CD4-positive, CD25-positive, alpha-beta regulatory T cell (primary cell): ENCODE measurements at regions not wholly inside any gene's neighbourhood (a gene's known extent, or its start where the extent isn't known, plus 50 kb on each side); places are given as distances from the start of the nearest gene placed in this dataset.

ENCODE experiments used
- ATAC-seq, 2 donors: fragments of 150-1000 bp; cut with Tn5 transposase; one replicate each; pipeline ENCODE4 v1.10.0; 2021; ENCODE audit warnings: low read depth in 2 of 2, moderate number of reproducible peaks in 2 of 2, moderate library complexity in 1 of 2
- DNase-seq, 3 donors: peaks; one replicate each; pipeline versions ENCODE4 v3.0.0 to v3.0.0-alpha.2; 2012 to 2022; ENCODE audit warnings: mixed read lengths in 1 of 3
- H3K27ac ChIP-seq: one replicate; pipeline ENCODE4 v1.7.0; 2013; ENCODE audit warnings: mild to moderate bottlenecking, low read length; ENCODE audit not compliant: insufficient read depth, poor library complexity, severe bottlenecking
- H3K27me3 ChIP-seq: one replicate; pipeline ENCODE4 v1.7.0; 2013; ENCODE audit warnings: low read length; ENCODE audit not compliant: control insufficient read depth, insufficient read depth
- H3K36me3 ChIP-seq: one replicate; pipeline ENCODE4 v1.7.0; 2013; ENCODE audit warnings: mild to moderate bottlenecking, low read length, moderate library complexity; ENCODE audit not compliant: control insufficient read depth, insufficient read depth
- H3K4me1 ChIP-seq: 2 replicates; pipeline ENCODE4 v1.7.0; 2013; ENCODE audit warnings: mild to moderate bottlenecking, low read length; ENCODE audit not compliant: insufficient read depth, control insufficient read depth, poor library complexity, severe bottlenecking
- H3K4me3 ChIP-seq: one replicate; pipeline ENCODE4 v1.7.0; 2013; ENCODE audit warnings: low read depth, mild to moderate bottlenecking, low read length, moderate library complexity
- H3K9me3 ChIP-seq, 2 experiments: 1 replicate in 1 of 2; 2 replicates in 1 of 2; pipeline ENCODE4 v1.7.0; 2013; ENCODE audit warnings: low read length in 2 of 2, mild to moderate bottlenecking in 1 of 2, moderate library complexity in 1 of 2; ENCODE audit not compliant: control insufficient read depth in 2 of 2
- H3K27ac Mint-ChIP-seq, 3 donors: one replicate each; pipeline ENCODE4 v1.8.0; 2020 to 2022; ENCODE audit warnings: mild to moderate bottlenecking in 3 of 3, mixed read lengths in 3 of 3, moderate library complexity in 2 of 3
- H3K27me3 Mint-ChIP-seq: one replicate; pipeline ENCODE4 v1.8.0; 2022; ENCODE audit warnings: mild to moderate bottlenecking, mixed read lengths
- H3K36me3 Mint-ChIP-seq: one replicate; pipeline ENCODE4 v1.8.0; 2020; ENCODE audit warnings: mixed read lengths
- H3K4me1 Mint-ChIP-seq, 4 donors: one replicate each; pipeline ENCODE4 v1.8.0; 2020 to 2022; ENCODE audit warnings: mixed read lengths in 4 of 4, mild to moderate bottlenecking in 1 of 4
- H3K4me3 Mint-ChIP-seq, 4 donors: one replicate each; pipeline ENCODE4 v1.8.0; 2020 to 2022; ENCODE audit warnings: mild to moderate bottlenecking in 4 of 4, mixed read lengths in 4 of 4, moderate library complexity in 3 of 4
- H3K9me3 Mint-ChIP-seq, 7 donors: one replicate each; pipeline ENCODE4 v1.8.0; 2020 to 2022; ENCODE audit warnings: mixed read lengths in 7 of 7, mild to moderate bottlenecking in 3 of 7, moderate library complexity in 2 of 7

- H3K4me3 ChIP-seq, result no peak overlapping the region
- ATAC-seq, result no peak
- H3K4me3 Mint-ChIP-seq, result no peak overlapping the region
These were observed 59.4 kb upstream of the ZNF536 start for GRCh38 chr19:30312582-30313352.

GRCh38 chr19:30313353-30313750, 58.8 kb upstream of the ZNF536 start:
- ATAC-seq (no peak), DNase-seq (no peak)
- Mint-ChIP-seq H3K27me3 (no peaks in the 10 kb centered on the region), H3K9me3 (peaks cover 0 to 14% (median 3%) of the 10 kb centered on the region in 7 donors), H3K4me1 (no peaks in the 10 kb centered on the region), H3K4me3 (no peak overlapping the region), H3K36me3 (no peaks in the 10 kb centered on the region), H3K27ac (no peak overlapping the region)
- Histone ChIP-seq H3K4me1 (no peaks in the 10 kb centered on the region), H3K9me3 (no peaks in the 10 kb centered on the region), H3K27ac (no peak overlapping the region), H3K4me3 (no peak overlapping the region), H3K27me3 (no peaks in the 10 kb centered on the region), H3K36me3 (no peaks in the 10 kb centered on the region)

More at GRCh38 chr19:30312582-30313352, 59.4 kb upstream of the ZNF536 start:
- DNase-seq, result no peak
- no peaks in the 10 kb centered on the region for H3K36me3 Mint-ChIP-seq
- H3K9me3 ChIP-seq, result no peaks in the 10 kb centered on the region
- H3K27ac Mint-ChIP-seq, result no peak overlapping the region
- H3K27me3 ChIP-seq, result no peaks in the 10 kb centered on the region
- no peak overlapping the region for H3K27ac ChIP-seq
- no peaks in the 10 kb centered on the region for H3K36me3 ChIP-seq
- H3K9me3 Mint-ChIP-seq, result peaks cover 0 to 14% (median 3%) of the 10 kb centered on the region in 7 donors
- no peaks in the 10 kb centered on the region for H3K27me3 Mint-ChIP-seq
- no peaks in the 10 kb centered on the region for H3K4me1 Mint-ChIP-seq
- H3K4me1 ChIP-seq, result no peaks in the 10 kb centered on the region

- H3K4me1 Mint-ChIP-seq, result no peaks in the 10 kb centered on the region
- no peak overlapping the region for H3K27ac Mint-ChIP-seq
- ATAC-seq, result no peak
- H3K36me3 Mint-ChIP-seq, result no peaks in the 10 kb centered on the region
- no peak overlapping the region for H3K4me3 ChIP-seq
- DNase-seq, result no peak
- H3K9me3 ChIP-seq, result no peaks in the 10 kb centered on the region
- H3K27ac ChIP-seq, result no peak overlapping the region
- peaks cover 0 to 14% (median 3%) of the 10 kb centered on the region in 7 donors for H3K9me3 Mint-ChIP-seq
- no peaks in the 10 kb centered on the region for H3K4me1 ChIP-seq
- no peaks in the 10 kb centered on the region for H3K27me3 ChIP-seq
- H3K36me3 ChIP-seq, result no peaks in the 10 kb centered on the region
- H3K27me3 Mint-ChIP-seq, result no peaks in the 10 kb centered on the region
- H3K4me3 Mint-ChIP-seq, result no peak overlapping the region
These were observed 58.0 kb upstream of the ZNF536 start for GRCh38 chr19:30314056-30314804.

GRCh38 chr19:30314805-30315155, 57.4 kb upstream of the ZNF536 start:
- no peak overlapping the region for H3K27ac ChIP-seq
- Mint-ChIP-seq H3K4me1 (no peaks in the 10 kb centered on the region), H3K36me3 (no peaks in the 10 kb centered on the region), H3K9me3 (peaks cover 0 to 14% (median 3%) of the 10 kb centered on the region in 7 donors), H3K27ac (no peak overlapping the region), H3K27me3 (no peaks in the 10 kb centered on the region), H3K4me3 (no peak overlapping the region)
- no peaks in the 10 kb centered on the region for H3K27me3 ChIP-seq
- no peak for ATAC-seq
- no peaks in the 10 kb centered on the region for H3K9me3 ChIP-seq
- H3K4me1 ChIP-seq, result no peaks in the 10 kb centered on the region
- no peak for DNase-seq
- H3K36me3 ChIP-seq, result no peaks in the 10 kb centered on the region
- no peak overlapping the region for H3K4me3 ChIP-seq

- no peak for DNase-seq
- no peak overlapping the region for H3K4me3 Mint-ChIP-seq
- no peaks in the 10 kb centered on the region for H3K36me3 Mint-ChIP-seq
These were observed 57.0 kb upstream of the ZNF536 start for GRCh38 chr19:30315159-30315558.

GRCh38 chr19:30316000-30316491, 56.1 kb upstream of the ZNF536 start:
- Histone ChIP-seq H3K9me3 (no peaks in the 10 kb centered on the region), H3K4me1 (no peaks in the 10 kb centered on the region), H3K27ac (no peak overlapping the region), H3K27me3 (no peaks in the 10 kb centered on the region), H3K36me3 (no peaks in the 10 kb centered on the region), H3K4me3 (no peak overlapping the region)
- no peak for DNase-seq
- no peaks in the 10 kb centered on the region for H3K36me3 Mint-ChIP-seq
- peaks cover 0 to 14% (median 3%) of the 10 kb centered on the region in 7 donors for H3K9me3 Mint-ChIP-seq
- no peak overlapping the region for H3K4me3 Mint-ChIP-seq
- H3K4me1 Mint-ChIP-seq, result no peaks in the 10 kb centered on the region
- ATAC-seq, result no peak
- no peaks in the 10 kb centered on the region for H3K27me3 Mint-ChIP-seq
- H3K27ac Mint-ChIP-seq, result no peak overlapping the region

More at GRCh38 chr19:30315159-30315558, 57.0 kb upstream of the ZNF536 start:
- no peaks in the 10 kb centered on the region for H3K27me3 ChIP-seq
- ATAC-seq, result no peak
- H3K4me3 ChIP-seq, result no peak overlapping the region
- H3K9me3 Mint-ChIP-seq, result peaks cover 0 to 14% (median 3%) of the 10 kb centered on the region in 7 donors
- H3K4me1 ChIP-seq, result no peaks in the 10 kb centered on the region
- H3K36me3 ChIP-seq, result no peaks in the 10 kb centered on the region
- no peaks in the 10 kb centered on the region for H3K27me3 Mint-ChIP-seq
- H3K27ac Mint-ChIP-seq, result no peak overlapping the region
- H3K4me1 Mint-ChIP-seq, result no peaks in the 10 kb centered on the region
- no peak overlapping the region for H3K27ac ChIP-seq
- H3K9me3 ChIP-seq, result no peaks in the 10 kb centered on the region

GRCh38 chr19:30316560-30317106, 55.6 kb upstream of the ZNF536 start:
- no peak for DNase-seq
- Histone ChIP-seq H3K4me3 (no peak overlapping the region), H3K27me3 (no peaks in the 10 kb centered on the region), H3K4me1 (no peaks in the 10 kb centered on the region), H3K27ac (no peak overlapping the region), H3K9me3 (no peaks in the 10 kb centered on the region), H3K36me3 (no peaks in the 10 kb centered on the region)
- Mint-ChIP-seq H3K4me3 (no peak overlapping the region), H3K27me3 (no peaks in the 10 kb centered on the region), H3K9me3 (peaks cover 0 to 14% (median 3%) of the 10 kb centered on the region in 7 donors), H3K4me1 (no peaks in the 10 kb centered on the region), H3K36me3 (no peaks in the 10 kb centered on the region), H3K27ac (no peak overlapping the region)
- ATAC-seq, result no peak
